ENCODE measurements at regions not wholly inside any gene's neighbourhood (a gene's known extent, or its start where the extent isn't known, plus 50 kb on each side); places are given as distances from the start of the nearest gene placed in this dataset.

GRCh38 chr5:167008705-167009104, 1282.7 kb upstream of the WWC1 start:
- no peak for DNase-seq
- H3K4me1 Mint-ChIP-seq, result no peaks in the 10 kb centered on the region
- no peaks in the 10 kb centered on the region for H3K27me3 Mint-ChIP-seq
- peaks cover 1% of the 10 kb centered on the region for H3K9me3 Mint-ChIP-seq
- H3K4me3 Mint-ChIP-seq, result no peak overlapping the region
- no peak overlapping the region for H3K27ac Mint-ChIP-seq
- H3K36me3 Mint-ChIP-seq, result no peaks in the 10 kb centered on the region

- Mint-ChIP-seq H3K36me3 (no peaks in the 10 kb centered on the region), H3K27ac (no peak overlapping the region)
- no peak for DNase-seq
These were observed 1280.2 kb upstream of the WWC1 start for GRCh38 chr5:167011196-167011595.

GRCh38 chr5:167012123-167013034, 1279.1 kb upstream of the WWC1 start:
- no peak for DNase-seq
- no peaks in the 10 kb centered on the region for H3K27me3 Mint-ChIP-seq
- H3K36me3 Mint-ChIP-seq, result no peaks in the 10 kb centered on the region
- no peak overlapping the region for H3K27ac Mint-ChIP-seq
- H3K9me3 Mint-ChIP-seq, result peaks cover 5% of the 10 kb centered on the region
- no peak overlapping the region for H3K4me3 Mint-ChIP-seq
- H3K4me1 Mint-ChIP-seq, result no peaks in the 10 kb centered on the region

More at GRCh38 chr5:167011196-167011595, 1280.2 kb upstream of the WWC1 start:
- H3K27me3 Mint-ChIP-seq, result no peaks in the 10 kb centered on the region
- no peaks in the 10 kb centered on the region for H3K9me3 Mint-ChIP-seq
- no peaks in the 10 kb centered on the region for H3K4me1 Mint-ChIP-seq
- H3K4me3 Mint-ChIP-seq, result no peak overlapping the region

- H3K9me3 Mint-ChIP-seq, result peaks cover 5% of the 10 kb centered on the region
- no peak overlapping the region for H3K4me3 Mint-ChIP-seq
These were observed 1276.9 kb upstream of the WWC1 start for GRCh38 chr5:167014401-167015056.

GRCh38 chr5:167020418-167020817, 1271.0 kb upstream of the WWC1 start:
- no peak for DNase-seq
- Mint-ChIP-seq H3K4me3 (no peak overlapping the region), H3K36me3 (no peaks in the 10 kb centered on the region), H3K27me3 (no peaks in the 10 kb centered on the region), H3K27ac (no peak overlapping the region), H3K9me3 (peaks cover 5% of the 10 kb centered on the region), H3K4me1 (no peaks in the 10 kb centered on the region)

More at GRCh38 chr5:167014401-167015056, 1276.9 kb upstream of the WWC1 start:
- no peak overlapping the region for H3K27ac Mint-ChIP-seq
- H3K4me1 Mint-ChIP-seq, result no peaks in the 10 kb centered on the region
- H3K27me3 Mint-ChIP-seq, result no peaks in the 10 kb centered on the region
- no peak for DNase-seq
- H3K36me3 Mint-ChIP-seq, result no peaks in the 10 kb centered on the region

GRCh38 chr5:167029488-167029887, 1262.0 kb upstream of the WWC1 start:
- no peaks in the 10 kb centered on the region for H3K36me3 Mint-ChIP-seq
- peaks cover 1% of the 10 kb centered on the region for H3K9me3 Mint-ChIP-seq
- DNase-seq, result no peak
- H3K4me1 Mint-ChIP-seq, result no peaks in the 10 kb centered on the region
- H3K27me3 Mint-ChIP-seq, result no peaks in the 10 kb centered on the region
- H3K4me3 Mint-ChIP-seq, result no peak overlapping the region
- no peak overlapping the region for H3K27ac Mint-ChIP-seq

- H3K9me3 Mint-ChIP-seq, result peaks cover 1% of the 10 kb centered on the region
- H3K4me3 Mint-ChIP-seq, result no peak overlapping the region
- H3K4me1 Mint-ChIP-seq, result no peaks in the 10 kb centered on the region
- no peak for DNase-seq
- no peaks in the 10 kb centered on the region for H3K36me3 Mint-ChIP-seq
- H3K27me3 Mint-ChIP-seq, result no peaks in the 10 kb centered on the region
- H3K27ac Mint-ChIP-seq, result no peak overlapping the region
These were observed 1260.8 kb upstream of the WWC1 start for GRCh38 chr5:167030500-167031120.

- Mint-ChIP-seq H3K36me3 (no peaks in the 10 kb centered on the region), H3K27me3 (no peaks in the 10 kb centered on the region), H3K4me3 (no peak overlapping the region), H3K4me1 (no peaks in the 10 kb centered on the region), H3K9me3 (peaks cover 1% of the 10 kb centered on the region), H3K27ac (no peak overlapping the region)
- no peak for DNase-seq
These were observed 1254.9 kb upstream of the WWC1 start for GRCh38 chr5:167036585-167036984.

GRCh38 chr5:167049043-167049663, 1242.3 kb upstream of the WWC1 start:
- no peak for DNase-seq
- no peaks in the 10 kb centered on the region for H3K9me3 Mint-ChIP-seq

GRCh38 chr5:167049771-167050567, 1241.5 kb upstream of the WWC1 start:
- no peak for DNase-seq
- Mint-ChIP-seq H3K4me1 (no peaks in the 10 kb centered on the region), H3K36me3 (no peaks in the 10 kb centered on the region), H3K4me3 (no peak overlapping the region), H3K27ac (no peak overlapping the region), H3K27me3 (no peaks in the 10 kb centered on the region), H3K9me3 (no peaks in the 10 kb centered on the region)

More at GRCh38 chr5:167049043-167049663, 1242.3 kb upstream of the WWC1 start:
- Mint-ChIP-seq H3K4me3 (no peak overlapping the region), H3K27ac (no peak overlapping the region), H3K36me3 (no peaks in the 10 kb centered on the region), H3K27me3 (no peaks in the 10 kb centered on the region), H3K4me1 (no peaks in the 10 kb centered on the region)

GRCh38 chr5:167050568-167051401, 1240.7 kb upstream of the WWC1 start:
- H3K36me3 Mint-ChIP-seq, result no peaks in the 10 kb centered on the region

GRCh38 chr5:167051402-167051768, 1240.1 kb upstream of the WWC1 start:
- no peaks in the 10 kb centered on the region for H3K4me1 Mint-ChIP-seq

More at GRCh38 chr5:167050568-167051401, 1240.7 kb upstream of the WWC1 start:
- Mint-ChIP-seq H3K27ac (no peak overlapping the region), H3K4me3 (no peak overlapping the region), H3K9me3 (no peaks in the 10 kb centered on the region), H3K27me3 (no peaks in the 10 kb centered on the region), H3K4me1 (no peaks in the 10 kb centered on the region)
- DNase-seq, result no peak

GRCh38 chr5:167052791-167053190, 1238.7 kb upstream of the WWC1 start:
- no peaks in the 10 kb centered on the region for H3K27me3 Mint-ChIP-seq
- no peaks in the 10 kb centered on the region for H3K36me3 Mint-ChIP-seq
- no peaks in the 10 kb centered on the region for H3K9me3 Mint-ChIP-seq
- H3K4me3 Mint-ChIP-seq, result no peak overlapping the region
- no peak for DNase-seq
- H3K4me1 Mint-ChIP-seq, result no peaks in the 10 kb centered on the region
- no peak overlapping the region for H3K27ac Mint-ChIP-seq

More at GRCh38 chr5:167051402-167051768, 1240.1 kb upstream of the WWC1 start:
- Mint-ChIP-seq H3K9me3 (no peaks in the 10 kb centered on the region), H3K4me3 (no peak overlapping the region), H3K27me3 (no peaks in the 10 kb centered on the region), H3K36me3 (no peaks in the 10 kb centered on the region), H3K27ac (no peak overlapping the region)
- no peak for DNase-seq

- H3K9me3 Mint-ChIP-seq, result peaks cover 3% of the 10 kb centered on the region
- H3K4me1 Mint-ChIP-seq, result no peaks in the 10 kb centered on the region
- no peak overlapping the region for H3K27ac Mint-ChIP-seq
- no peaks in the 10 kb centered on the region for H3K36me3 Mint-ChIP-seq
- no peak overlapping the region for H3K4me3 Mint-ChIP-seq
- no peaks in the 10 kb centered on the region for H3K27me3 Mint-ChIP-seq
- DNase-seq, result no peak
These were observed 1233.8 kb upstream of the WWC1 start for GRCh38 chr5:167057665-167058064.

All from activated naive CD8-positive, alpha-beta T cell treated with anti-CD3 and anti-CD28 coated beads for 36 hours (primary cell).